CD4-positive, alpha-beta T cell treated with Interleukin-4 for 1 hour (primary cell): ENCODE measurements at regions not wholly inside any gene's neighbourhood (a gene's known extent, or its start where the extent isn't known, plus 50 kb on each side); places are given as distances from the start of the nearest gene placed in this dataset.

Experiments used
- DNase-seq, 2 donors: peaks; one replicate each; pipeline ENCODE4 v3.0.0-alpha.2; 2020 to 2022

GRCh38 chr3:106573605-106574004, 704.8 kb upstream of the CBLB start:
- no peak for DNase-seq

GRCh38 chr3:106575029-106575428, 706.2 kb upstream of the CBLB start:
- no peak for DNase-seq

DNA sequence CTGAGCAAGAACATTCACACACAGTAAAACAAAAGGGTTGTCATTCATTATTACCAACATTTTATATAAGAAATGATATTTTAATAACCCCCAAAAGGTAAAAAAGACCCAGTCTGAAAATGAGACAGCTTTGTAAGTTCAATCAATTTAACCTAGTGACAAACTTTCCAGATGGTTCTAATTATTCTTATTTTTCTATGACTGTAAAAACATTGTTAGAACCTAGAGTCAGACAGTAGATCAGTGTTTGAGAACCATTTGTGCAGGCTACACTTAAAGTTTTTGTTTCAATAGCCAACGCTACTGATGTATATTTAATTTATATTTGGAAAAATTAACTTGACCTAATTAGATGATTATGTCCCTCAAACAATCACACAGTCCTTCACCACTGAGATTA, 708.4 kb upstream of the CBLB start:
- DNase-seq, result no peak

DNA sequence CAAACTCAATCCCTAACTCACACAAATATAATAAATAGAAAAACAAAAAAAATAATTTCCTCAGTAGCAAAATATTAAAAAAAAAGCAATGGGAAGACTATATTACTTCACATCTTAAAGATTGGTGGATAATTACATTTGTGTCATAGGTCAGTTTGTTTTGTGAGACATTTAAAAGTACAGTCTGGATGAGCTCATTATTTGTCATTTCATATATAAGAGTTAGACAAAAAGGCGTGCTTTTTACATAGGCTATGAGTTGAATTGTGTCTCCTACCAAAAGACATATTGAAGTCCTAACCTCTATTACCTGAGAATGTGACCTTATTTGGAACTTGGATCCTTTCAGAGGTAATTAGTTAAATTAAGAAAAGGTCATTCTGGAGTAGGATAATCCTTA, 710.1 kb upstream of the CBLB start:
- DNase-seq, result no peak

DNA sequence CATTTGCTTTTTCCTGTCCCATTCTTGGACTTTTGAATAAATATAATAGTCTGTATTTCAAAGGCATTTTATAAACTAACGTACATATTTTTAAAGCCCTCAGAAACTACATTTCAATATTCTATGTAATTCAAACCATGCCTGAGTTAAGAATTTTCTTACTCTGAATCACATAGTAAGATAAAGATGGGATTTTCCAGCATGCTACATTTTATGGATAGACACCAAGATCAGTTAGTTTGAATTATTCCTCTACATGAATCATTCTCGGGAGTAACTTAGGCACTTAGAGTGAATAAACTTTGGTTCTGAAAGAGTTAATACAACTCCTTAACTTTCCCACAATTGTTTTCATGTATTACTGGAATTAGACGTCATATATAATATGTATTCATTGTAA, 713.3 kb upstream of the CBLB start:
- no peak for DNase-seq

GRCh38 chr3:106587551-106587950, 718.7 kb upstream of the CBLB start:
- DNase-seq, result no peak

DNA sequence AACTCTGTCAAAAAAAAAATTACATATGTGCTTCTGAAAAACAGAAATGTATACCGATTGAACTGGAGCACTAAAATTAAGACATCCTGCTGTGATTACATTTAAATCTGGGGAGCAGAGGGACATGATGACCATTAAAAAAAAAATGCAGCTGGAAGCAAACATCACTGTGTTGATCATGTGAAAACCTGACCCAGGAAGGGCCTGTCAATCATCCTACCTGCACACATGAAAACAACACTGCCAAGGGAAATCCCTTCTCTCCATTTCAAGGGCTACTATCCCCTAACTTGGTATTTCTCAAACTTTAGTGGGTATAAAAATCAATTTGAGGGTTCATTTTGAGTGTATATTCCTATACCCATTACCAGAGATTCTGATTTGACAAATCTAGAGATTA, 719.9 kb upstream of the CBLB start:
- no peak for DNase-seq

- no peak for DNase-seq
Observed at GRCh38 chr3:106589311-106589942, 720.6 kb upstream of the CBLB start.

DNA sequence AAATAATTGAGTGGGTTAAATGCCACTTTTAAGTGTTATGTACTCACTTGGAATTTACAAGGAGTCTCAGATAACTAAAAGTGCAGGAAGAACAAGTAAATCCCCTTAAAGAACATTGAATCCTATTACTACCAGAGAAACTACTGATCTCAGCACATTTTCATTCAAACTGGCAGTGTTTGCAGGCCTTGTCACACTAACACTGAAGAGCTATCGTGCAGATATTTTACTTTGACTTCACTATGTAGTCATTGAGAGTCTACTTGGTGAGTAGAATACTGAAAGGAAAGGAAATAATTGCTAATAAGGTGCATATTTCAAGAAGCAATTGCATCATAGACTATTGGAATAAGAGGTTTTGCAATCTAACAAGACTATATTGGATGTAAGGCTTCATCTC, 721.4 kb upstream of the CBLB start:
- DNase-seq, result no peak

GRCh38 chr3:106593381-106593780, 724.6 kb upstream of the CBLB start:
- DNase-seq, result no peak

DNA sequence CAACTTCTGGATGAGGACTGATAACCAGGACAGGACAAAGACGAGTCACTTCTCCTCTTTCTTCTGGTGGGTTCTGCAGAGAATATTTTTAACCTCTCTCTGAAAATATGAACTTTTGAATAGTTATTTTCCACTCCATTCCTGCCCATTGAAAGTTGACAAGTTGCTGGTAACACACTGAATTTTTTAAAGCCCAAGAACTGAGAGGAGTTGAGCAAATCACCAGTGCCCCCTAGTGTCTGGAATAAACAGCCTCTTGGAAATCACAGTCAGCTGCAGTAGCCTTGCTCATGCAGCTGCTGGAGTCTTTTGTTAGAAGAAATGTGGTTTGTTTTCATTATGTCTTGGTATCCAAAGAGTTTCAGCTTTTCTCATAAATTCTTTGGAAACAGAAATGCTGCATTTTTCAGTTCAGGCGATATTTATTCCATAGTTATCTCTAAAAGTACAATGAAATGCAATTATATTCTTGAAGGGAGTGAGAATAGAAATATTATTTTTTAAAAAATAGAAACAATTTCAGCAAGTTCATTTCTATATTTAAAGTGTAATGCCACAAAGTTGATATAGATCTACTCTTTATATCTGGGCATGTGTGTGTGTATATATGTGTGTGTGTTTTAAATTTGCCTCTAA, 741.0 kb upstream of the CBLB start:
- peak; percentile 63 to 77 for DNase-seq

DNA sequence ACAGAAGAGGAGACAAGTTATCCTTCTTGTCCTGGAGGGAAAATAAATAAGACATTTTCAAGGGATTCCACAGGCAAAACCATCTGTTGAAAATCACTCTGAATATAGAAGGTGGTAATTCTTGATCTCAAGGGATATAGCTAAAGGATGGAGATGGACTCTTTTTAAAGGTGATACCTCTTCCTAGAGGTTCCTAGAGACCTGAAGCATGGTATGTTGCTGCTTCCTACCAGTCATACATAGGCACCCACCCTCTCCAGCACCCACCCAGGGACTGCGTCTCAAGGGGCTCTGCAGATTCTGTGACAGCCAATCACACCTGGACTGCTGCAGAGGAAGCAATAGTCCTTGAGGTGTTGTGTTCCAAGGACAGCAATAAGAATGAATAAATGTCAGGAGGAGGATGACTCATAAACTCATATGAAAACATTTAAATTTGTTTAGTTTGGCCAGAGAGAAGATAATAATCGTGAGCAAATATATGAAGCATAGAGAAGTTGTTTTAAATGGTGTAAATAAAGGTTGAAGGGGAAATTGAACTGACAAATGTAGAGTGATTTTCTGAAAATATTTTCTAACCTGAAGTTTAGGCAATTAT, 741.6 kb upstream of the CBLB start:
- DNase-seq, result no peak

DNA sequence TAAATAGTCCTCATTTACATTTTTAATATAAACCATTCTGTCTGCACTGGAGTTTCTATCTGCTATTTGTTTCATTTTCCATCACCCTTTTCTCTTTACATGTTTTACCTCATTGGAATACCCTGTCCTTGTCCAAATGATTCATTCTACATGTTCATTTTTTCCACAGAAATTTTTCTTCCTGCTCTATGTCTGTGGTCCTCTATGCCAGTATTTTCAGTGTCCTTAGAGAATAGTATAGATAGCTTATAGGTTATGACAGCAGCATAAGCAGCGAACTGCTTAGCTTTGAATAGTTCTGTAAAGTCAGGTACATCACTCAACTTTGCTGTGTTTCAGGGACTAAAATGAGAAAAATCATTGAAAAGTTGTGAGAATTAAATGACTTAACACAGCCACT, 742.3 kb upstream of the CBLB start:
- no peak for DNase-seq

DNA sequence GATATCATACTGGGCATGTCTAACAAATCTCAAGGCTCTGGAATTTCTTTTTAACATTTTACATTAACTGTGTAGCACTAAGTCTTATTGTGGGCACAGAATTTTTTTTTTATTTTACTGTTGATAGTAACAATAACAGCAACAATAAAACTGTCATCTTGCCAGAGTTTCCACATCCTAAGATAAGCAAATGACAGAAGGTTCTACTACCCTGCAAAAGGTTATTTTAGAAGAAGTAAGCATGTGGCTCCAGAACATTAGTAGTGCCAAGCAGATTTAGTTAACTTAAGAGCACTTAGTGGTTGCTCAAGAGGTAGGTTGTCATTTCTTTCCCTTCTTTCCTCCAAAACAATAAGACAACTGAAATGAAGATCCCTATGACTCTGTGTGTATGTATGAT, 743.0 kb upstream of the CBLB start:
- DNase-seq, result no peak

- DNase-seq, result no peak
Observed at GRCh38 chr3:106616556-106616955, 747.7 kb upstream of the CBLB start.

DNA sequence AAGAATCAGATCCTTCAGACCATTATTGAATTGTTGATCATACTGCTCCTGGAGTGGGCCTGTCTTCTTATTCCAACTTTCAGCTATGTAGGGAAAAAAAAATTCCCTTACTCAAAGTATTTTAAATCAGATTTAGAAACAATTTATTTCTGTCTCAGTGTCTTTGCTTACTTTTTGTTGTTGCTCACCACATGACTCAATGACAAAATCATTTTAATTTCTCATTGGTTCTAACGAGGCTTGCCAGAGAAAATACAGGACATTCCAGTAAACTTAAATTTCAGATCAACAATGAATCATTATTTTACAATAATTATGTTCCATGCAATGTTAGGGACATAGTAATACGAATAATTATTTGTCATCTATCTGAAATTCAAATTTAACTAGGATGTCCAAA, 748.5 kb upstream of the CBLB start:
- no peak for DNase-seq

GRCh38 chr3:106620646-106621045, 751.8 kb upstream of the CBLB start:
- DNase-seq, result no peak

GRCh38 chr3:106624154-106624553, 753.1 kb upstream of the CCDC54 start:
- DNase-seq, result no peak

- DNase-seq, result no peak
Observed at GRCh38 chr3:106628407-106628806, 748.8 kb upstream of the CCDC54 start.

DNA sequence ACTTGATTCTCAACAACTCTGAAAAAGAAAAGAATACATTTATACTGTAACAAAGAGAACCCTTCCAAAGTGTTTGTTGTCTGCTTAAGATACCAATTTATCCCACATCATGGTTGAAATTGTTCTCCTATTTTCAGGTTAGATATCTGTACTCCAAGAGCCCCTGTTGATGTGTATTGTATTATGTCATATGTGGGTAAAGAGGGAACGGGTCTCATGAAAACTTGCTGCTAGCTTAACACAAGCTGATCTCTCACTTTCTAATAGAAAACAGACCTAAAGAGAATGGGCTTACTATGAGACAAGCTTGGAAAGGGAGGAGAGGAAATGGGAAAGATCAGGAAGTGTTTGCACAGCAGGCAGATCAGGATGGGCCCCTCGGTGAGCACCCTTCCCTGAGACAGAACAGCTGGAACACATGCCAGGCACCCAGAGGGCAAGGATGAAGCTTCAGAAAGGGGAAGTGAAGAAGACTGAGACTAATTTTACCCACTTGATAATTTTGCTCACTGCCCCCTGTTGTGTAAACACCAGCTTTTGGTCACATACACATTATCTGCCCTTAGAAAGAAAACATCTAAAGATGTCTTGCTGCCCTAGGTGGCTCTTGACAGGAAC, 747.9 kb upstream of the CCDC54 start:
- no peak for DNase-seq

- DNase-seq, result no peak
Observed at GRCh38 chr3:106631373-106632108, 745.7 kb upstream of the CCDC54 start.

DNA sequence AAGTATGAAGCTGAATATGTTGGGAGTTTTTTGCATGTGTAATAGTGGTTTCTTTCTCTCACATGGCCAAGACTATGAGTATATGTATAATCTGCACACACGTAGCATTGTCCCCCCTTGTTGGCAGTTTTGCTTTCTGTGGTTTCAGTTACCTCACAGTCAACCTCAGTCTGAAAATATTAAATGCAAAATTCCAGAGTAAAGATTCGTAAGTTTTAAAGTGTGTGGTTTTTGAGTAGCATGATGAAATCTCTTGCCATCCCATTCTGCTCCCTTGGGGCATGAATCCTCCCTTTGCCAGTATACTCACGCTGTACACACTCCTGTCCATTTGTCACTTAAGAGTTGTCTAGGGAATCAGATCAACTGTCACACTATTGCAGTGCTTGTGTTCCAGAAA, 742.0 kb upstream of the CCDC54 start:
- DNase-seq, result no peak

DNA sequence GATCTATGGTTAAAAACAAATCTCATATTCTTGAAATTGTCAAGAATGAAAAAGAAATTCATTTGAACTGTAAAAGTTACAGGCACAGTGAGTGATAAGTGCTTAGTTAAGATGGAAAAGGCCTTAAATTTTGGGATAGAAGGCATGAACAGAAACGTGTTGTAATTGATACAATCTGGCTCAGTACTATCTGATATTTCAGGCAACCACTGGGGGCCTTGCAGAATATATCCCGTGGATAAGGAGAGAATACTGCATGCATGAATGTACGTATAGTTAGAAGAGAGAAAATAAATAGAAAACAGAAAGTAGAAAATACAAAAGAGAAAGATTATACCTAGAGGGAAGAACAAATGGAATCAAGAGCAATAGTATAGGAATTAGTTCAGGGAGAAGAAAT, 741.4 kb upstream of the CCDC54 start:
- DNase-seq, result no peak

DNA sequence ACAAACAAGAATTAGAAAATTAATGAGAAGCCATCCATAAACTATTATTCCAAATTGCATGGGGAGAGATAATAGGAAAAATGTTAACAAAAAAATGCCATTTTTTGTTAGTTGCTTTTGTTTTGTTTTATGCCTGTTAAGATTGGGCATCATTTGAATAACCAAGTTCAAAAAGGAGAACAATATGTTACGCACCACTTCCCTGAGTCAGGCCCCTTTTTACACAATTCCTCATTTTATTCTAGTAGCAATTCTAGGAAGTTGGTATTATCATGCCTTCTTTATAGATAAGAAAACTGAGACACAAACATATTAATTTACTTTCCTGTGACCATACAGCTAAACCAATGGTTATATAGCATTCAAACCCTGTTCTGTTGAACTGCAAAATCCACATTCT, 736.9 kb upstream of the CCDC54 start:
- no peak for DNase-seq
